ENCODE measurements at regions not wholly inside any gene's neighbourhood (a gene's known extent, or its start where the extent isn't known, plus 50 kb on each side); places are given as distances from the start of the nearest gene placed in this dataset.

- ATAC-seq: no peak
- no peaks in the 10 kb centered on the region for H3K9me1 ChIP-seq (ENCODE audit: control insufficient read depth, insufficient read depth, low read length)
- intact Hi-C loops (cut with micrococcal nuclease): no loop called here
- FAIRE-seq: no peak
- in situ Hi-C loops (cut with MboI): no loop called here
- no peak overlapping the region for H3K9ac ChIP-seq (ENCODE audit: insufficient read depth in 1 of 2, low read depth in 2 of 2, low read length in 2 of 2)
- H4K20me1 ChIP-seq (replicated peaks; ENCODE audit: control insufficient read depth, insufficient read depth, low read length): 0 out of 2 replicates have a peak, but pooled peaks cover 2% of the 10 kb centered on the region
- ChIA-PET POLR2A (interaction anchor here (0.5 kb wide), 1 partner anchor 50 kb away, joined by 3 read pairs; no protein-coding TSS in a partner anchor), CTCF (ENCODE audit: low intra/inter-chr PET ratio) (no interaction called here)
- peaks cover 0 to 5% of the 10 kb centered on the region in 2 experiments; a peak in 1 of 5 replicates for H3K27me3 ChIP-seq (ENCODE audit: control insufficient read depth in 2 of 2, insufficient read depth in 2 of 2, low read length in 2 of 2)
- no TSS peak for BruUV-seq (replicated peaks)
- no peaks in the 10 kb centered on the region for H3K36me3 ChIP-seq (ENCODE audit: control insufficient read depth, insufficient read depth, low read length)
- H3K4me2 ChIP-seq (ENCODE audit: insufficient read depth, low read length): no peak overlapping the region
- no peak for DNase-seq (ENCODE audit: extremely low read depth in 1 of 4, low spot score in 3 of 4)
- no peak overlapping the region for H3K4me3 ChIP-seq
- no peaks in the 10 kb centered on the region for H3K4me1 ChIP-seq (replicated peaks in 1 of 2; ENCODE audit: control insufficient read depth in 2 of 2, insufficient read depth in 2 of 2, low read length in 2 of 2)
- under 1% methylated on average over 7 of the region's 7 CpGs for WGBS (ENCODE audit: insufficient coverage, low coverage, missing lambda C conversion rate)
- H3K9me3 ChIP-seq (replicated peaks; ENCODE audit: control insufficient read depth, insufficient read depth, low read depth, low read length): no peaks in the 10 kb centered on the region
- no peaks in the 10 kb centered on the region for H3K79me2 ChIP-seq (ENCODE audit: control insufficient read depth, insufficient read depth, low read length)
- H2AFZ ChIP-seq (ENCODE audit: low read depth, low read length): no peak overlapping the region
- no peak overlapping the region for H3K27ac ChIP-seq (ENCODE audit: extremely low read depth, low read depth, low read length)
- TF ChIP-seq, protein P1, sequence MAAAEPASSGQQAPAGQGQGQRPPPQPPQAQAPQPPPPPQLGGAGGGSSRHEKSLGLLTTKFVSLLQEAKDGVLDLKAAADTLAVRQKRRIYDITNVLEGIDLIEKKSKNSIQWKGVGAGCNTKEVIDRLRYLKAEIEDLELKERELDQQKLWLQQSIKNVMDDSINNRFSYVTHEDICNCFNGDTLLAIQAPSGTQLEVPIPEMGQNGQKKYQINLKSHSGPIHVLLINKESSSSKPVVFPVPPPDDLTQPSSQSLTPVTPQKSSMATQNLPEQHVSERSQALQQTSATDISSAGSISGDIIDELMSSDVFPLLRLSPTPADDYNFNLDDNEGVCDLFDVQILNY (CRISPR knock-in tag; IDR thresholded peaks at IDR 0.05): no peak
- TF ChIP-seq CTCFL (IDR thresholded peaks at IDR 0.05; ENCODE audit: borderline replicate concordance, insufficient read depth, low read depth, low read length, poor library complexity, severe bottlenecking) (no peak), POLR2AphosphoS2 (IDR thresholded peaks at IDR 0.05; ENCODE audit: low read length) (no peak), ZKSCAN1 (IDR thresholded peaks at IDR 0.05; ENCODE audit: low read depth, low read length) (no peak), TRIM24 (IDR thresholded peaks at IDR 0.05) (no peak), ESRRA (IDR thresholded peaks at IDR 0.05; ENCODE audit: borderline replicate concordance, low read depth) (no peak)
- TF ChIP-seq, protein P2, sequence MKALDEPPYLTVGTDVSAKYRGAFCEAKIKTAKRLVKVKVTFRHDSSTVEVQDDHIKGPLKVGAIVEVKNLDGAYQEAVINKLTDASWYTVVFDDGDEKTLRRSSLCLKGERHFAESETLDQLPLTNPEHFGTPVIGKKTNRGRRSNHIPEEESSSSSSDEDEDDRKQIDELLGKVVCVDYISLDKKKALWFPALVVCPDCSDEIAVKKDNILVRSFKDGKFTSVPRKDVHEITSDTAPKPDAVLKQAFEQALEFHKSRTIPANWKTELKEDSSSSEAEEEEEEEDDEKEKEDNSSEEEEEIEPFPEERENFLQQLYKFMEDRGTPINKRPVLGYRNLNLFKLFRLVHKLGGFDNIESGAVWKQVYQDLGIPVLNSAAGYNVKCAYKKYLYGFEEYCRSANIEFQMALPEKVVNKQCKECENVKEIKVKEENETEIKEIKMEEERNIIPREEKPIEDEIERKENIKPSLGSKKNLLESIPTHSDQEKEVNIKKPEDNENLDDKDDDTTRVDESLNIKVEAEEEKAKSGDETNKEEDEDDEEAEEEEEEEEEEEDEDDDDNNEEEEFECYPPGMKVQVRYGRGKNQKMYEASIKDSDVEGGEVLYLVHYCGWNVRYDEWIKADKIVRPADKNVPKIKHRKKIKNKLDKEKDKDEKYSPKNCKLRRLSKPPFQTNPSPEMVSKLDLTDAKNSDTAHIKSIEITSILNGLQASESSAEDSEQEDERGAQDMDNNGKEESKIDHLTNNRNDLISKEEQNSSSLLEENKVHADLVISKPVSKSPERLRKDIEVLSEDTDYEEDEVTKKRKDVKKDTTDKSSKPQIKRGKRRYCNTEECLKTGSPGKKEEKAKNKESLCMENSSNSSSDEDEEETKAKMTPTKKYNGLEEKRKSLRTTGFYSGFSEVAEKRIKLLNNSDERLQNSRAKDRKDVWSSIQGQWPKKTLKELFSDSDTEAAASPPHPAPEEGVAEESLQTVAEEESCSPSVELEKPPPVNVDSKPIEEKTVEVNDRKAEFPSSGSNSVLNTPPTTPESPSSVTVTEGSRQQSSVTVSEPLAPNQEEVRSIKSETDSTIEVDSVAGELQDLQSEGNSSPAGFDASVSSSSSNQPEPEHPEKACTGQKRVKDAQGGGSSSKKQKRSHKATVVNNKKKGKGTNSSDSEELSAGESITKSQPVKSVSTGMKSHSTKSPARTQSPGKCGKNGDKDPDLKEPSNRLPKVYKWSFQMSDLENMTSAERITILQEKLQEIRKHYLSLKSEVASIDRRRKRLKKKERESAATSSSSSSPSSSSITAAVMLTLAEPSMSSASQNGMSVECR (CRISPR knock-in tag; IDR thresholded peaks at IDR 0.05): no peak
- TF ChIP-seq, protein P3, sequence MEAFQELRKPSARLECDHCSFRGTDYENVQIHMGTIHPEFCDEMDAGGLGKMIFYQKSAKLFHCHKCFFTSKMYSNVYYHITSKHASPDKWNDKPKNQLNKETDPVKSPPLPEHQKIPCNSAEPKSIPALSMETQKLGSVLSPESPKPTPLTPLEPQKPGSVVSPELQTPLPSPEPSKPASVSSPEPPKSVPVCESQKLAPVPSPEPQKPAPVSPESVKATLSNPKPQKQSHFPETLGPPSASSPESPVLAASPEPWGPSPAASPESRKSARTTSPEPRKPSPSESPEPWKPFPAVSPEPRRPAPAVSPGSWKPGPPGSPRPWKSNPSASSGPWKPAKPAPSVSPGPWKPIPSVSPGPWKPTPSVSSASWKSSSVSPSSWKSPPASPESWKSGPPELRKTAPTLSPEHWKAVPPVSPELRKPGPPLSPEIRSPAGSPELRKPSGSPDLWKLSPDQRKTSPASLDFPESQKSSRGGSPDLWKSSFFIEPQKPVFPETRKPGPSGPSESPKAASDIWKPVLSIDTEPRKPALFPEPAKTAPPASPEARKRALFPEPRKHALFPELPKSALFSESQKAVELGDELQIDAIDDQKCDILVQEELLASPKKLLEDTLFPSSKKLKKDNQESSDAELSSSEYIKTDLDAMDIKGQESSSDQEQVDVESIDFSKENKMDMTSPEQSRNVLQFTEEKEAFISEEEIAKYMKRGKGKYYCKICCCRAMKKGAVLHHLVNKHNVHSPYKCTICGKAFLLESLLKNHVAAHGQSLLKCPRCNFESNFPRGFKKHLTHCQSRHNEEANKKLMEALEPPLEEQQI (IDR thresholded peaks at IDR 0.05): no peak
- TF ChIP-seq, protein P4, sequence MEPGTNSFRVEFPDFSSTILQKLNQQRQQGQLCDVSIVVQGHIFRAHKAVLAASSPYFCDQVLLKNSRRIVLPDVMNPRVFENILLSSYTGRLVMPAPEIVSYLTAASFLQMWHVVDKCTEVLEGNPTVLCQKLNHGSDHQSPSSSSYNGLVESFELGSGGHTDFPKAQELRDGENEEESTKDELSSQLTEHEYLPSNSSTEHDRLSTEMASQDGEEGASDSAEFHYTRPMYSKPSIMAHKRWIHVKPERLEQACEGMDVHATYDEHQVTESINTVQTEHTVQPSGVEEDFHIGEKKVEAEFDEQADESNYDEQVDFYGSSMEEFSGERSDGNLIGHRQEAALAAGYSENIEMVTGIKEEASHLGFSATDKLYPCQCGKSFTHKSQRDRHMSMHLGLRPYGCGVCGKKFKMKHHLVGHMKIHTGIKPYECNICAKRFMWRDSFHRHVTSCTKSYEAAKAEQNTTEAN (CRISPR knock-in tag; IDR thresholded peaks at IDR 0.05): no peak
Observed at GRCh38 chr10:44458671-44459413, 73.9 kb upstream of the CXCL12 start.

Measured in K562 (cell line).